ENCODE measurements at regions not wholly inside any gene's neighbourhood (a gene's known extent, or its start where the extent isn't known, plus 50 kb on each side); places are given as distances from the start of the nearest gene placed in this dataset.
A peak's percentile ranks its signal among the peaks of the same experiment; 100 is the strongest.

- no peak for DNase-seq (ENCODE audit: low read depth in 3 of 3, low spot score in 2 of 3)
Measured at GRCh38 chr2:156695020-156695419, 258.8 kb downstream of the GPD2 start.

- no peak for DNase-seq (ENCODE audit: low read depth in 3 of 3, low spot score in 2 of 3)
Measured at GRCh38 chr2:156695595-156695994, 259.4 kb downstream of the GPD2 start.

GRCh38 chr2:156697906-156698305, 261.7 kb downstream of the GPD2 start:
- DNase-seq (ENCODE audit: low read depth in 3 of 3, low spot score in 2 of 3): no peak

- no peak for DNase-seq (ENCODE audit: low read depth in 3 of 3, low spot score in 2 of 3)
Measured at GRCh38 chr2:156700681-156701080, 264.5 kb downstream of the GPD2 start.

GRCh38 chr2:156702541-156702940, 266.4 kb downstream of the GPD2 start:
- DNase-seq (ENCODE audit: low read depth in 3 of 3, low spot score in 2 of 3): no peak

GRCh38 chr2:156703642-156704041, 267.5 kb downstream of the GPD2 start:
- DNase-seq (ENCODE audit: low read depth in 3 of 3, low spot score in 2 of 3): no peak

GRCh38 chr2:156704132-156704531, 268.0 kb downstream of the GPD2 start:
- DNase-seq (ENCODE audit: low read depth in 3 of 3, low spot score in 2 of 3): no peak

GRCh38 chr2:156704617-156705016, 268.4 kb downstream of the GPD2 start:
- peak; percentile 25 to 36 (median 36) for DNase-seq (ENCODE audit: low read depth in 3 of 3, low spot score in 2 of 3)

- no peak for DNase-seq (ENCODE audit: low read depth in 3 of 3, low spot score in 2 of 3)
Measured at GRCh38 chr2:156706576-156706975, 270.4 kb downstream of the GPD2 start.

GRCh38 chr2:156708051-156708450, 271.9 kb downstream of the GPD2 start:
- no peak for DNase-seq (ENCODE audit: low read depth in 3 of 3, low spot score in 2 of 3)

GRCh38 chr2:156709091-156709490, 272.9 kb downstream of the GPD2 start:
- DNase-seq (ENCODE audit: low read depth in 3 of 3, low spot score in 2 of 3): no peak

GRCh38 chr2:156719036-156719435, 282.9 kb downstream of the GPD2 start:
- DNase-seq (ENCODE audit: low read depth in 3 of 3, low spot score in 2 of 3): no peak

- no peak for DNase-seq (ENCODE audit: low read depth in 3 of 3, low spot score in 2 of 3)
Measured at GRCh38 chr2:156727867-156728266, 291.7 kb downstream of the GPD2 start.

- no peak for DNase-seq (ENCODE audit: low read depth in 3 of 3, low spot score in 2 of 3)
Measured at GRCh38 chr2:156728328-156728727, 292.1 kb downstream of the GPD2 start.

GRCh38 chr2:156731506-156731905, 295.3 kb downstream of the GPD2 start:
- no peak for DNase-seq (ENCODE audit: low read depth in 3 of 3, low spot score in 2 of 3)

GRCh38 chr2:156736950-156737349, 300.8 kb downstream of the GPD2 start:
- DNase-seq (ENCODE audit: low read depth in 3 of 3, low spot score in 2 of 3): no peak

- DNase-seq (ENCODE audit: low read depth in 3 of 3, low spot score in 2 of 3): no peak
Measured at GRCh38 chr2:156739301-156739700, 303.1 kb downstream of the GPD2 start.

GRCh38 chr2:156745619-156746018, 309.4 kb downstream of the GPD2 start:
- DNase-seq (ENCODE audit: low read depth in 3 of 3, low spot score in 2 of 3): no peak

- DNase-seq (ENCODE audit: low read depth in 3 of 3, low spot score in 2 of 3): no peak
Measured at GRCh38 chr2:156748221-156748620, 312.0 kb downstream of the GPD2 start.

- no peak for DNase-seq (ENCODE audit: low read depth in 3 of 3, low spot score in 2 of 3)
Measured at GRCh38 chr2:156752042-156752441, 315.9 kb downstream of the GPD2 start.

- no peak for DNase-seq (ENCODE audit: low read depth in 3 of 3, low spot score in 2 of 3)
Measured at GRCh38 chr2:156753766-156754165, 317.6 kb downstream of the GPD2 start.

- no peak for DNase-seq (ENCODE audit: low read depth in 3 of 3, low spot score in 2 of 3)
Measured at GRCh38 chr2:156756516-156756915, 320.3 kb downstream of the GPD2 start.

GRCh38 chr2:156763174-156763573, 327.0 kb downstream of the GPD2 start:
- no peak for DNase-seq (ENCODE audit: low read depth in 3 of 3, low spot score in 2 of 3)

GRCh38 chr2:156765043-156765442, 328.9 kb downstream of the GPD2 start:
- no peak for DNase-seq (ENCODE audit: low read depth in 3 of 3, low spot score in 2 of 3)

Measured in right renal cortex interstitium (tissue), 3 donors.